ENCODE measurements at regions not wholly inside any gene's neighbourhood (a gene's known extent, or its start where the extent isn't known, plus 50 kb on each side); places are given as distances from the start of the nearest gene placed in this dataset.

GRCh38 chr18:56462276-56462675 is 176.1 kb downstream of the TXNL1 start:
- no peak overlapping the region for H3K27ac ChIP-seq
- no peak overlapping the region for H3K4me3 ChIP-seq
- no peak for TF ChIP-seq CTCF (IDR thresholded peaks at IDR 0.05)

GRCh38 chr18:56461151-56461550 is 177.2 kb downstream of the TXNL1 start:
- Histone ChIP-seq H3K27ac (no peak overlapping the region), H3K4me3 (no peak overlapping the region)
- TF ChIP-seq CTCF (IDR thresholded peaks at IDR 0.05), result no peak
- DNase-seq (ENCODE audit: low spot score), result no peak

More at GRCh38 chr18:56462276-56462675, 176.1 kb downstream of the TXNL1 start:
- no peak for DNase-seq (ENCODE audit: low spot score)

GRCh38 chr18:56460581-56460980 is 177.8 kb downstream of the TXNL1 start:
- no peak overlapping the region for H3K4me3 ChIP-seq
- no peak for TF ChIP-seq CTCF (IDR thresholded peaks at IDR 0.05)
- DNase-seq (ENCODE audit: low spot score), result no peak
- H3K27ac ChIP-seq, result no peak overlapping the region

GRCh38 chr18:56458770-56459712 is 179.4 kb downstream of the TXNL1 start:
- Histone ChIP-seq H3K27ac (no peak overlapping the region), H3K4me3 (no peak overlapping the region)
- TF ChIP-seq CTCF (IDR thresholded peaks at IDR 0.05), result no peak
- no peak for DNase-seq (ENCODE audit: low spot score)

GRCh38 chr18:56455874-56456273 is 182.5 kb downstream of the TXNL1 start:
- no peak for TF ChIP-seq CTCF (IDR thresholded peaks at IDR 0.05)
- Histone ChIP-seq H3K27ac (no peak overlapping the region), H3K4me3 (no peak overlapping the region)
- DNase-seq (ENCODE audit: low spot score), result no peak

- Histone ChIP-seq H3K4me3 (no peak overlapping the region), H3K27ac (no peak overlapping the region)
- TF ChIP-seq CTCF (IDR thresholded peaks at IDR 0.05), result no peak
- no peak for DNase-seq (ENCODE audit: low spot score)
Observed at GRCh38 chr18:56455141-56455540, 183.3 kb downstream of the TXNL1 start.

GRCh38 chr18:56453631-56454030 is 184.8 kb downstream of the TXNL1 start:
- no peak for TF ChIP-seq CTCF (IDR thresholded peaks at IDR 0.05)
- Histone ChIP-seq H3K27ac (no peak overlapping the region), H3K4me3 (no peak overlapping the region)
- DNase-seq (ENCODE audit: low spot score), result no peak
